PC-9 (cell line): ENCODE measurements at regions not wholly inside any gene's neighbourhood (a gene's known extent, or its start where the extent isn't known, plus 50 kb on each side); places are given as distances from the start of the nearest gene placed in this dataset.
"Not testable (repeated sequence)": the region's sequence is repeated elsewhere in the genome, so short reads cannot be mapped to it uniquely, and the experiment has no call there.

Experiments
- BruUV-seq: library from RNA; stranded (reverse); fragments of 400-500 nt; replicated peaks from 2 replicates; lab custom pipeline; 2021; lab: Mats Ljungman, UMichigan
- CTCF ChIA-PET: fragments of 300-600 bp; sonication (Branson Sonifier 250); formaldehyde crosslinking; loops from one replicate; lab custom pipeline; 2022; ENCODE audit warnings: antibody characterized with exemption; lab: Charles Lee
- POLR2A ChIA-PET: fragments of 300-600 bp; sonication (Branson Sonifier 250); formaldehyde crosslinking; loops from one replicate; lab custom pipeline; 2022; ENCODE audit warnings: antibody characterized with exemption; ENCODE audit not compliant: unreplicated experiment; lab: Charles Lee
- DNase-seq, 2 experiments: peaks; one replicate each; pipeline versions ENCODE4 v3.0.0 to v3.0.0-alpha.2; 2015 to 2022; ENCODE audit warnings: mixed read lengths in 1 of 2
- H2AFZ ChIP-seq: fragments of 200-600 bp; sonication (generic); 2 replicates; pipeline ENCODE4 v1.8.1; 2017; ENCODE audit warnings: antibody characterized with exemption
- H3F3A ChIP-seq: fragments of 200-600 bp; sonication (generic); 2 replicates; pipeline ENCODE4 v1.8.1; 2017; ENCODE audit warnings: antibody characterized with exemption, mild to moderate bottlenecking, low read depth; ENCODE audit not compliant: insufficient read depth
- H3K27ac ChIP-seq: fragments of 200-600 bp; sonication (generic); 2 replicates; pipeline ENCODE4 v1.6.1; 2016; ENCODE audit warnings: mixed run types
- H3K27me3 ChIP-seq: fragments of 200-600 bp; sonication (generic); 2 replicates; pipeline ENCODE4 v1.6.1; 2016; ENCODE audit warnings: low read depth, mixed run types; ENCODE audit not compliant: insufficient read depth
- H3K36me3 ChIP-seq: fragments of 200-600 bp; sonication (generic); 2 replicates; pipeline ENCODE4 v1.6.1; 2016; ENCODE audit warnings: low read depth, mixed run types
- H3K4me1 ChIP-seq: fragments of 200-600 bp; sonication (generic); replicated peaks from 2 replicates; pipeline ENCODE4 v1.6.1; 2016; ENCODE audit warnings: mixed run types; ENCODE audit not compliant: insufficient read depth
- H3K4me2 ChIP-seq: fragments of 200-600 bp; sonication (generic); 2 replicates; pipeline ENCODE4 v1.6.1; 2017; ENCODE audit warnings: mixed run types
- H3K4me3 ChIP-seq: fragments of 200-600 bp; sonication (generic); 2 replicates; pipeline ENCODE4 v1.6.1; 2016; ENCODE audit warnings: mixed run types
- H3K79me2 ChIP-seq: fragments of 200-600 bp; sonication (generic); 2 replicates; pipeline ENCODE4 v1.6.1; 2017; ENCODE audit warnings: low read depth, mixed run types
- H3K9me2 ChIP-seq: fragments of 200-600 bp; sonication (generic); 2 replicates; pipeline ENCODE4 v1.8.1; 2017; ENCODE audit warnings: mild to moderate bottlenecking; ENCODE audit not compliant: insufficient read depth
- H3K9me3 ChIP-seq: fragments of 200-600 bp; sonication (generic); 2 replicates; pipeline ENCODE4 v1.8.1; 2016; ENCODE audit warnings: low read depth; ENCODE audit not compliant: insufficient read depth
- H4K20me1 ChIP-seq: fragments of 200-600 bp; sonication (generic); 2 replicates; pipeline ENCODE4 v1.8.1; 2017; ENCODE audit not compliant: insufficient read depth
- intact Hi-C: fragments of 100-400 bp; cut with micrococcal nuclease; formaldehyde crosslinking; loops from one replicate; pipeline ENCODE4 v1.10.0; 2022; ENCODE audit not compliant: unreplicated experiment

- CTCF ChIA-PET, H3K27ac ChIP-seq, H3K4me2 ChIP-seq, H3K79me2 ChIP-seq, H4K20me1 ChIP-seq, H3K27me3 ChIP-seq, H3K9me3 ChIP-seq, H3K9me2 ChIP-seq, H3K36me3 ChIP-seq, DNase-seq, H3F3A ChIP-seq, H2AFZ ChIP-seq, H3K4me3 ChIP-seq, POLR2A ChIA-PET, BruUV-seq, intact Hi-C loops: not testable (repeated sequence)
- H3K4me1 ChIP-seq = peaks cover 11% of the 10 kb centered on the region; the same call in 1 of the 2 replicates
Measured at GRCh38 chr2:87638114-87638807, 109.6 kb upstream of the PLGLB2 start.

- BruUV-seq, H4K20me1 ChIP-seq, CTCF ChIA-PET, H3K36me3 ChIP-seq, H3K9me3 ChIP-seq, H3K79me2 ChIP-seq, DNase-seq, H3K4me2 ChIP-seq, H3K27ac ChIP-seq, POLR2A ChIA-PET, H3F3A ChIP-seq, H2AFZ ChIP-seq, H3K27me3 ChIP-seq, H3K4me3 ChIP-seq, H3K9me2 ChIP-seq, intact Hi-C loops: not testable (repeated sequence)
- H3K4me1 ChIP-seq = peaks cover 11% of the 10 kb centered on the region; the same call in 1 of the 2 replicates
Measured at GRCh38 chr2:87638872-87639271, 109.0 kb upstream of the PLGLB2 start.

GRCh38 chr2:87639801-87640440 is 108.0 kb upstream of the PLGLB2 start:
- CTCF ChIA-PET, BruUV-seq: not testable (repeated sequence)

GRCh38 chr2:87640961-87641563 is 106.8 kb upstream of the PLGLB2 start:
- CTCF ChIA-PET, DNase-seq, H3K79me2 ChIP-seq, intact Hi-C loops, H3K27ac ChIP-seq, H4K20me1 ChIP-seq, H3F3A ChIP-seq, H3K27me3 ChIP-seq, H2AFZ ChIP-seq, BruUV-seq, H3K9me3 ChIP-seq, H3K4me3 ChIP-seq, H3K4me2 ChIP-seq, POLR2A ChIA-PET, H3K36me3 ChIP-seq, H3K4me1 ChIP-seq, H3K9me2 ChIP-seq: not testable (repeated sequence)

More at GRCh38 chr2:87639801-87640440, 108.0 kb upstream of the PLGLB2 start:
- H3K79me2 ChIP-seq, H3K27me3 ChIP-seq, H2AFZ ChIP-seq, H3K4me1 ChIP-seq, H3F3A ChIP-seq, H3K9me2 ChIP-seq, H4K20me1 ChIP-seq, POLR2A ChIA-PET, H3K4me2 ChIP-seq, H3K4me3 ChIP-seq, H3K36me3 ChIP-seq, DNase-seq, H3K9me3 ChIP-seq, H3K27ac ChIP-seq, intact Hi-C loops: not testable (repeated sequence)

GRCh38 chr2:87643165-87643564 is 104.7 kb upstream of the PLGLB2 start:
- H3K9me3 ChIP-seq, H3K36me3 ChIP-seq, BruUV-seq, DNase-seq, H3K27me3 ChIP-seq, H3K9me2 ChIP-seq, H3K4me3 ChIP-seq, H3F3A ChIP-seq, CTCF ChIA-PET, H4K20me1 ChIP-seq, H3K4me2 ChIP-seq, intact Hi-C loops, POLR2A ChIA-PET, H2AFZ ChIP-seq, H3K27ac ChIP-seq, H3K79me2 ChIP-seq, H3K4me1 ChIP-seq: not testable (repeated sequence)

GRCh38 chr2:87647737-87648498 is 100.0 kb upstream of the PLGLB2 start:
- H3K36me3 ChIP-seq, H3K27ac ChIP-seq, BruUV-seq, H2AFZ ChIP-seq, H3K9me2 ChIP-seq, POLR2A ChIA-PET, H3K27me3 ChIP-seq, H3K79me2 ChIP-seq, H3K9me3 ChIP-seq, H4K20me1 ChIP-seq, H3K4me3 ChIP-seq, DNase-seq, CTCF ChIA-PET, H3K4me1 ChIP-seq, H3F3A ChIP-seq, intact Hi-C loops, H3K4me2 ChIP-seq: not testable (repeated sequence)

- intact Hi-C loops, DNase-seq, H3K36me3 ChIP-seq, H4K20me1 ChIP-seq, POLR2A ChIA-PET, H2AFZ ChIP-seq, BruUV-seq, H3K27ac ChIP-seq, H3F3A ChIP-seq, H3K4me2 ChIP-seq, H3K9me3 ChIP-seq, H3K4me1 ChIP-seq, H3K4me3 ChIP-seq, CTCF ChIA-PET, H3K27me3 ChIP-seq, H3K9me2 ChIP-seq, H3K79me2 ChIP-seq: not testable (repeated sequence)
Measured at GRCh38 chr2:87648815-87649214, 99.1 kb upstream of the PLGLB2 start.
